OCI-LY1 (cell line): ENCODE measurements at regions not wholly inside any gene's neighbourhood (a gene's known extent, or its start where the extent isn't known, plus 50 kb on each side); places are given as distances from the start of the nearest gene placed in this dataset.

Experiments
- EZH2 ChIP-seq: fragments of 200-600 bp; sonication (generic), shearing (Covaris generic); IDR thresholded peaks from 2 replicates; pipeline ENCODE4 v1.8.0; 2017; ENCODE audit warnings: borderline replicate concordance, mixed run types, mild to moderate bottlenecking, antibody characterized with exemption, low read length, moderate library complexity, mixed read lengths
- TF ChIP-seq, protein P1 (sequence below): fragments of 200-600 bp; sonication (generic), shearing (Covaris generic); IDR thresholded peaks from 2 replicates; pipeline ENCODE4 v1.5.1; 2017; ENCODE audit warnings: mild to moderate bottlenecking, antibody characterized with exemption, low read length, moderate library complexity, mixed read lengths

DNA sequence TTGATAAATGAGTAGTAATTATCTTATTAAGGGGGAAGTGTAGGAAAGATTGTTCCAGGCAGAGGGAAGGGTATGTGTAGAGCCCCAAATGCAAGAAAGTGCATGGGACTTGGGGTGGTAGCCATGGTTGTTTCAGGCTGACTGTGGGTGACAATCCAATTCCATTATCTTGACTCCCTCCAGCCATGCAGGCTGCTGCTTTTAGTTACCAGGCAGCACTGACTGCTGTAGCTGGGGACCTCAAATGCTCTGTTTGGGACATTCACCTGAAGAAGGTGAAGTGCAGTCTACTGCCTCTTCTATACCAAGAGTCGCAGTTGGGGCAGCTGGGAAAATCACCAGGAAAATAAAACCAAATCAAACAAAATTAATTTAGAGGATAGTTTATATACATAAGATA is 102.4 kb upstream of the NR3C1 start:
- TF ChIP-seq, protein P1, sequence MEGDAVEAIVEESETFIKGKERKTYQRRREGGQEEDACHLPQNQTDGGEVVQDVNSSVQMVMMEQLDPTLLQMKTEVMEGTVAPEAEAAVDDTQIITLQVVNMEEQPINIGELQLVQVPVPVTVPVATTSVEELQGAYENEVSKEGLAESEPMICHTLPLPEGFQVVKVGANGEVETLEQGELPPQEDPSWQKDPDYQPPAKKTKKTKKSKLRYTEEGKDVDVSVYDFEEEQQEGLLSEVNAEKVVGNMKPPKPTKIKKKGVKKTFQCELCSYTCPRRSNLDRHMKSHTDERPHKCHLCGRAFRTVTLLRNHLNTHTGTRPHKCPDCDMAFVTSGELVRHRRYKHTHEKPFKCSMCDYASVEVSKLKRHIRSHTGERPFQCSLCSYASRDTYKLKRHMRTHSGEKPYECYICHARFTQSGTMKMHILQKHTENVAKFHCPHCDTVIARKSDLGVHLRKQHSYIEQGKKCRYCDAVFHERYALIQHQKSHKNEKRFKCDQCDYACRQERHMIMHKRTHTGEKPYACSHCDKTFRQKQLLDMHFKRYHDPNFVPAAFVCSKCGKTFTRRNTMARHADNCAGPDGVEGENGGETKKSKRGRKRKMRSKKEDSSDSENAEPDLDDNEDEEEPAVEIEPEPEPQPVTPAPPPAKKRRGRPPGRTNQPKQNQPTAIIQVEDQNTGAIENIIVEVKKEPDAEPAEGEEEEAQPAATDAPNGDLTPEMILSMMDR: no peak
- no peak for TF ChIP-seq EZH2
